Loucy (cell line): ENCODE measurements at regions not wholly inside any gene's neighbourhood (a gene's known extent, or its start where the extent isn't known, plus 50 kb on each side); places are given as distances from the start of the nearest gene placed in this dataset.

ENCODE experiments used
- EZH2phosphoT487 ChIP-seq: fragments of 200-600 bp; IDR thresholded peaks from 2 replicates; pipeline ENCODE4 v1.6.1; 2018; ENCODE audit warnings: antibody characterized with exemption, mild to moderate bottlenecking, moderate library complexity, borderline replicate concordance
- TF ChIP-seq, protein P1 (sequence below): fragments of 200-600 bp; sonication (generic); conservative IDR thresholded peaks from 2 replicates; pipeline ENCODE4 v1.5.1; 2014; ENCODE audit warnings: mild to moderate bottlenecking, antibody characterized with exemption, low read length

DNA sequence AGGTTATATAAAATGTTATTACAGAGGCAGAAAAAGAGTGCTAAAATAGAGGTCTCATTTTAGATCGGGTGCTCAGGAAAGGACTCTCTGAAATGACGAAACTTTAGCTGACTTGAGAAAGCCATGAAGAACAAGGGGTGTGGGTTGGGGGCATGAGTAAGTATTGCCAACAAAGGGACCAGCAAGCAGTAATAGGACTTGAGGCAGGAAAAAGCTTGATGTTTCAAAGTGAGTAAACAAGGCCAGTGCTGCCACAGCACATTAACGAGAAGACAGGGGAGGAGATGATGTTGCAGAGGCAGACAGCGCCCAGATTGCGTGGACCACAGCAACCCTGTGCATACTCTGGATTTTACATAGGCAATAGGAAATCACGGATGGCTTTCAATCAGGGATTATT, 318.8 kb downstream of the ZEB2 start:
- TF ChIP-seq, protein P1, sequence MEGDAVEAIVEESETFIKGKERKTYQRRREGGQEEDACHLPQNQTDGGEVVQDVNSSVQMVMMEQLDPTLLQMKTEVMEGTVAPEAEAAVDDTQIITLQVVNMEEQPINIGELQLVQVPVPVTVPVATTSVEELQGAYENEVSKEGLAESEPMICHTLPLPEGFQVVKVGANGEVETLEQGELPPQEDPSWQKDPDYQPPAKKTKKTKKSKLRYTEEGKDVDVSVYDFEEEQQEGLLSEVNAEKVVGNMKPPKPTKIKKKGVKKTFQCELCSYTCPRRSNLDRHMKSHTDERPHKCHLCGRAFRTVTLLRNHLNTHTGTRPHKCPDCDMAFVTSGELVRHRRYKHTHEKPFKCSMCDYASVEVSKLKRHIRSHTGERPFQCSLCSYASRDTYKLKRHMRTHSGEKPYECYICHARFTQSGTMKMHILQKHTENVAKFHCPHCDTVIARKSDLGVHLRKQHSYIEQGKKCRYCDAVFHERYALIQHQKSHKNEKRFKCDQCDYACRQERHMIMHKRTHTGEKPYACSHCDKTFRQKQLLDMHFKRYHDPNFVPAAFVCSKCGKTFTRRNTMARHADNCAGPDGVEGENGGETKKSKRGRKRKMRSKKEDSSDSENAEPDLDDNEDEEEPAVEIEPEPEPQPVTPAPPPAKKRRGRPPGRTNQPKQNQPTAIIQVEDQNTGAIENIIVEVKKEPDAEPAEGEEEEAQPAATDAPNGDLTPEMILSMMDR, result no peak
- no peak for TF ChIP-seq EZH2phosphoT487
